Liver (tissue), 8 donors: ENCODE measurements at regions not wholly inside any gene's neighbourhood (a gene's known extent, or its start where the extent isn't known, plus 50 kb on each side); places are given as distances from the start of the nearest gene placed in this dataset.

Experiments
- DNase-seq: peaks from one replicate; pipeline ENCODE4 v3.0.0-alpha.2; 2017; ENCODE audit warnings: low spot score
- H3K27ac ChIP-seq, 2 donors: one replicate each; pipeline ENCODE4 v1.7.0; 2013; ENCODE audit warnings: inconsistent platforms in 2 of 2, low read length in 2 of 2, control low read depth in 1 of 2, low read depth in 1 of 2, mild to moderate bottlenecking in 1 of 2
- H3K27me3 ChIP-seq, 4 donors: one replicate each; pipeline versions ENCODE4 v1.6.1 to v1.7.0; 2013; ENCODE audit warnings: low read length in 3 of 4, inconsistent platforms in 1 of 4, mild to moderate bottlenecking in 1 of 4, moderate library complexity in 1 of 4; ENCODE audit not compliant: control insufficient read depth in 4 of 4, insufficient read depth in 4 of 4
- H3K36me3 ChIP-seq, 4 donors: one replicate each; pipeline versions ENCODE4 v1.6.1 to v1.7.0; 2013; ENCODE audit warnings: low read length in 3 of 4, mild to moderate bottlenecking in 3 of 4, low read depth in 1 of 4, moderate library complexity in 1 of 4; ENCODE audit not compliant: control insufficient read depth in 4 of 4, insufficient read depth in 3 of 4
- H3K4me1 ChIP-seq, 4 donors: one replicate each; pipeline versions ENCODE4 v1.6.1 to v1.7.0; 2013; ENCODE audit warnings: low read length in 3 of 4, mild to moderate bottlenecking in 3 of 4, moderate library complexity in 1 of 4; ENCODE audit not compliant: control insufficient read depth in 4 of 4, insufficient read depth in 4 of 4
- H3K4me3 ChIP-seq, 3 donors: one replicate each; pipeline versions ENCODE4 v1.6.1 to v1.7.0; 2013; ENCODE audit warnings: low read length in 3 of 3, control low read depth in 1 of 3, low read depth in 1 of 3, mild to moderate bottlenecking in 1 of 3
- H3K9ac ChIP-seq, 2 donors: one replicate each; pipeline ENCODE4 v1.7.0; 2013; ENCODE audit warnings: low read length in 2 of 2, mild to moderate bottlenecking in 2 of 2, moderate library complexity in 2 of 2, control low read depth in 1 of 2, low read depth in 1 of 2
- H3K9me3 ChIP-seq, 4 donors: one replicate each; pipeline versions ENCODE4 v1.6.1 to v1.7.0; 2013; ENCODE audit warnings: low read length in 3 of 4; ENCODE audit not compliant: control insufficient read depth in 4 of 4
- ATF3 ChIP-seq: IDR thresholded peaks from 2 replicates; pipeline ENCODE4 v1.6.1; 2016; ENCODE audit warnings: antibody characterized with exemption
- EGR1 ChIP-seq, 2 donors: IDR thresholded peaks; 2 replicates each; pipeline ENCODE4 v1.6.1; 2016 to 2018; ENCODE audit warnings: antibody characterized with exemption in 2 of 2, low read depth in 2 of 2
- FOXA1 ChIP-seq: IDR thresholded peaks from 2 replicates; pipeline ENCODE4 v1.6.1; 2016; ENCODE audit warnings: antibody characterized with exemption
- FOXA2 ChIP-seq: IDR thresholded peaks from 2 replicates; pipeline ENCODE4 v1.6.1; 2016; ENCODE audit warnings: antibody characterized with exemption
- GABPA ChIP-seq, 2 donors: IDR thresholded peaks in 1 of 2; conservative IDR thresholded peaks in 1 of 2; 2 replicates each; pipeline ENCODE4 v1.6.1; 2016; ENCODE audit warnings: antibody characterized with exemption in 2 of 2, mild to moderate bottlenecking in 1 of 2, moderate library complexity in 1 of 2
- HNF4A ChIP-seq, 2 donors: conservative IDR thresholded peaks; 2 replicates each; pipeline ENCODE4 v1.6.1; 2016; ENCODE audit warnings: antibody characterized with exemption in 2 of 2, mild to moderate bottlenecking in 2 of 2
- HNF4G ChIP-seq: IDR thresholded peaks from 2 replicates; pipeline ENCODE4 v1.6.1; 2016; ENCODE audit warnings: antibody characterized with exemption
- JUND ChIP-seq, 2 donors: IDR thresholded peaks; 2 replicates each; pipeline ENCODE4 v1.6.1; 2016; ENCODE audit warnings: antibody characterized with exemption in 2 of 2
- NR2F2 ChIP-seq: IDR thresholded peaks from 2 replicates; pipeline ENCODE4 v1.6.1; 2016; ENCODE audit warnings: antibody characterized with exemption
- RAD21 ChIP-seq, 2 donors: IDR thresholded peaks; 2 replicates each; pipeline ENCODE4 v1.6.1; 2016; ENCODE audit warnings: antibody characterized with exemption in 2 of 2, mild to moderate bottlenecking in 2 of 2
- RXRA ChIP-seq, 2 donors: IDR thresholded peaks; 2 replicates each; pipeline ENCODE4 v1.6.1; 2017 to 2018; ENCODE audit warnings: antibody characterized with exemption in 2 of 2, mild to moderate bottlenecking in 1 of 2
- SP1 ChIP-seq: IDR thresholded peaks from 2 replicates; pipeline ENCODE4 v1.6.1; 2018; ENCODE audit warnings: antibody characterized with exemption, mild to moderate bottlenecking
- TAF1 ChIP-seq: conservative IDR thresholded peaks from 2 replicates; pipeline ENCODE4 v1.6.1; 2016; ENCODE audit warnings: antibody characterized with exemption, mild to moderate bottlenecking
- YY1 ChIP-seq: IDR thresholded peaks from 2 replicates; pipeline ENCODE4 v1.6.1; 2016; ENCODE audit warnings: antibody characterized with exemption, mild to moderate bottlenecking
- WGBS: extraction: QIAGEN DNeasy Blood & Tissue Kit; methylation state at CpG from one replicate; pipeline ENCODE4 v1.1.7; 2013; 5-methylcytosine and 5-hydroxymethylcytosine counted together
- TF ChIP-seq, protein P1 (sequence below): IDR thresholded peaks from 2 replicates; pipeline ENCODE4 v1.6.1; 2016; ENCODE audit warnings: antibody characterized with exemption, mild to moderate bottlenecking
- TF ChIP-seq, protein P2 (sequence below): fragments of 150-350 bp; IDR thresholded peaks from 2 replicates; pipeline ENCODE4 v1.5.1; 2017; ENCODE audit warnings: improper control_type of control experiment, low read depth, low read length; ENCODE audit not compliant: missing input control
- TF ChIP-seq, protein P3 (sequence below): IDR thresholded peaks from 2 replicates; pipeline ENCODE4 v1.6.1; 2016; ENCODE audit warnings: antibody characterized with exemption
- TF ChIP-seq, protein P4 (sequence below): IDR thresholded peaks from 2 replicates; pipeline ENCODE4 v1.6.1; 2016; ENCODE audit warnings: antibody characterized with exemption
- donor health status: healthy.
- donor health status: healthy.
- donor health status: healthy.
- donor health status: healthy.
- donor health status: healthy.

DNA sequence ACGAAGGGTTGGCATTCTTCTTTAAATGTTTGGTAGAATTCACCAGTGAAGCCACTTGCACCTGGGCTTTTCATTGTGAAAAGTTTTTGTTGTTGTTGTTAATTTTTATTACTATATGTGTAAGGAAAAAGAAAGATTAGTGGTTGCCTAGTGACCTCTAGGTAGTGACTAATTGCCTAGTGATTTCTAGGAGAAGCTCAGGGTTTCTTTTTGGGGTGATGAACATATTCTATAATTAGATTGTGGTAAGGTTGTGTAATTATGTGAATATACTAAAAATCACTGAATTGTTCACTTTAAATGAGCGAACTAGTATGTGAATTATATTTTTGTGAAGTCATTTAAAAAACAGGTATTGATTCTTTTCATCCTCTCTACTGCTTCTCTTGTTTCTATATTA, 123.8 kb upstream of the TMEM170B start:
- H3K27me3 ChIP-seq = no peaks in the 10 kb centered on the region
- H3K4me3 ChIP-seq = no peak overlapping the region
- H3K4me1 ChIP-seq = peaks cover 0 to 9% (median 0%) of the 10 kb centered on the region in 4 donors
- no peak overlapping the region for H3K9ac ChIP-seq
- no peak overlapping the region for H3K27ac ChIP-seq
- no peaks in the 10 kb centered on the region for H3K36me3 ChIP-seq
- 74% methylated on average over 2 of the region's 2 CpGs for WGBS
- TF ChIP-seq HNF4G = no peak
- peaks cover 0 to 2% (median 0%) of the 10 kb centered on the region in 4 donors for H3K9me3 ChIP-seq
- DNase-seq = no peak

DNA sequence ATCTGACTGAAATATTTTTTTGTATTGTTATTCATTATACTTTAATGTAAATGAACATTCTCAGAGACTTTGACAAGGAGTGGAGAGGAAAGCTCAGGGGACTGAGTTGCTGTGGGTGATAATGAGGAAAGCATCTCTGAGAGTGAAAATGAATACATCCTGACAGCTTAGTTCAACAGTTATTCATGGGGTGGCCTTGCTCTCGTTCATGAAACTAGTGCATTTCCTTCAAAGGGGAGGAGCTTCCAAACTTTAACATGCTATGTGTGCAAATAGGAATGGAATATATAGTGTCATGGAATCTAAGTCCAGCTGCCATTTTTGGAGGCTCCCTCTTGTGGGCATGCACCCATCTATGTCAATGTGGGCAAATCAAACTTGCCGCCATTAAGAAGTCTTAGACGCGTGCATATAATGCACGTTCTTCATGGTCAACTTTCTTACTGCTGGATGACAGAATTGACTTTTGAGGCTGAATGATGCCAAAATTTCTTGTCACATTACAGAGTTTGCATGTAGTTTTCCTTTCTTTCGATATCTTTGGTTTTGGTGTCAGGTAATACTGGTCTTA, 124.3 kb upstream of the TMEM170B start:
- DNase-seq = no peak

GRCh38 chr6:11412616-11413015, 124.9 kb upstream of the TMEM170B start:
- TF ChIP-seq GABPA (IDR thresholded peaks at IDR 0.05 in 1 of 2, conservative IDR thresholded peaks at IDR 0.05 in 1 of 2) = no peak
- no peak for TF ChIP-seq HNF4G
- no peak for TF ChIP-seq FOXA2
- no peak for TF ChIP-seq SP1
- TF ChIP-seq ATF3 = no peak
- TF ChIP-seq HNF4A (conservative IDR thresholded peaks at IDR 0.05) = no peak
- TF ChIP-seq, protein P1, sequence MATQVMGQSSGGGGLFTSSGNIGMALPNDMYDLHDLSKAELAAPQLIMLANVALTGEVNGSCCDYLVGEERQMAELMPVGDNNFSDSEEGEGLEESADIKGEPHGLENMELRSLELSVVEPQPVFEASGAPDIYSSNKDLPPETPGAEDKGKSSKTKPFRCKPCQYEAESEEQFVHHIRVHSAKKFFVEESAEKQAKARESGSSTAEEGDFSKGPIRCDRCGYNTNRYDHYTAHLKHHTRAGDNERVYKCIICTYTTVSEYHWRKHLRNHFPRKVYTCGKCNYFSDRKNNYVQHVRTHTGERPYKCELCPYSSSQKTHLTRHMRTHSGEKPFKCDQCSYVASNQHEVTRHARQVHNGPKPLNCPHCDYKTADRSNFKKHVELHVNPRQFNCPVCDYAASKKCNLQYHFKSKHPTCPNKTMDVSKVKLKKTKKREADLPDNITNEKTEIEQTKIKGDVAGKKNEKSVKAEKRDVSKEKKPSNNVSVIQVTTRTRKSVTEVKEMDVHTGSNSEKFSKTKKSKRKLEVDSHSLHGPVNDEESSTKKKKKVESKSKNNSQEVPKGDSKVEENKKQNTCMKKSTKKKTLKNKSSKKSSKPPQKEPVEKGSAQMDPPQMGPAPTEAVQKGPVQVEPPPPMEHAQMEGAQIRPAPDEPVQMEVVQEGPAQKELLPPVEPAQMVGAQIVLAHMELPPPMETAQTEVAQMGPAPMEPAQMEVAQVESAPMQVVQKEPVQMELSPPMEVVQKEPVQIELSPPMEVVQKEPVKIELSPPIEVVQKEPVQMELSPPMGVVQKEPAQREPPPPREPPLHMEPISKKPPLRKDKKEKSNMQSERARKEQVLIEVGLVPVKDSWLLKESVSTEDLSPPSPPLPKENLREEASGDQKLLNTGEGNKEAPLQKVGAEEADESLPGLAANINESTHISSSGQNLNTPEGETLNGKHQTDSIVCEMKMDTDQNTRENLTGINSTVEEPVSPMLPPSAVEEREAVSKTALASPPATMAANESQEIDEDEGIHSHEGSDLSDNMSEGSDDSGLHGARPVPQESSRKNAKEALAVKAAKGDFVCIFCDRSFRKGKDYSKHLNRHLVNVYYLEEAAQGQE = no peak
- TF ChIP-seq, protein P2, sequence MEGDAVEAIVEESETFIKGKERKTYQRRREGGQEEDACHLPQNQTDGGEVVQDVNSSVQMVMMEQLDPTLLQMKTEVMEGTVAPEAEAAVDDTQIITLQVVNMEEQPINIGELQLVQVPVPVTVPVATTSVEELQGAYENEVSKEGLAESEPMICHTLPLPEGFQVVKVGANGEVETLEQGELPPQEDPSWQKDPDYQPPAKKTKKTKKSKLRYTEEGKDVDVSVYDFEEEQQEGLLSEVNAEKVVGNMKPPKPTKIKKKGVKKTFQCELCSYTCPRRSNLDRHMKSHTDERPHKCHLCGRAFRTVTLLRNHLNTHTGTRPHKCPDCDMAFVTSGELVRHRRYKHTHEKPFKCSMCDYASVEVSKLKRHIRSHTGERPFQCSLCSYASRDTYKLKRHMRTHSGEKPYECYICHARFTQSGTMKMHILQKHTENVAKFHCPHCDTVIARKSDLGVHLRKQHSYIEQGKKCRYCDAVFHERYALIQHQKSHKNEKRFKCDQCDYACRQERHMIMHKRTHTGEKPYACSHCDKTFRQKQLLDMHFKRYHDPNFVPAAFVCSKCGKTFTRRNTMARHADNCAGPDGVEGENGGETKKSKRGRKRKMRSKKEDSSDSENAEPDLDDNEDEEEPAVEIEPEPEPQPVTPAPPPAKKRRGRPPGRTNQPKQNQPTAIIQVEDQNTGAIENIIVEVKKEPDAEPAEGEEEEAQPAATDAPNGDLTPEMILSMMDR = no peak
- TF ChIP-seq TAF1 = no peak
- no peak for TF ChIP-seq FOXA1
- TF ChIP-seq, protein P3, sequence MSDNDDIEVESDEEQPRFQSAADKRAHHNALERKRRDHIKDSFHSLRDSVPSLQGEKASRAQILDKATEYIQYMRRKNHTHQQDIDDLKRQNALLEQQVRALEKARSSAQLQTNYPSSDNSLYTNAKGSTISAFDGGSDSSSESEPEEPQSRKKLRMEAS = no peak
- TF ChIP-seq EGR1 (IDR thresholded peaks at IDR 0.05; ENCODE audit: low read depth in 2 of 2) = no peak
- no peak for TF ChIP-seq RAD21 (IDR thresholded peaks at IDR 0.05)
- TF ChIP-seq, protein P4, sequence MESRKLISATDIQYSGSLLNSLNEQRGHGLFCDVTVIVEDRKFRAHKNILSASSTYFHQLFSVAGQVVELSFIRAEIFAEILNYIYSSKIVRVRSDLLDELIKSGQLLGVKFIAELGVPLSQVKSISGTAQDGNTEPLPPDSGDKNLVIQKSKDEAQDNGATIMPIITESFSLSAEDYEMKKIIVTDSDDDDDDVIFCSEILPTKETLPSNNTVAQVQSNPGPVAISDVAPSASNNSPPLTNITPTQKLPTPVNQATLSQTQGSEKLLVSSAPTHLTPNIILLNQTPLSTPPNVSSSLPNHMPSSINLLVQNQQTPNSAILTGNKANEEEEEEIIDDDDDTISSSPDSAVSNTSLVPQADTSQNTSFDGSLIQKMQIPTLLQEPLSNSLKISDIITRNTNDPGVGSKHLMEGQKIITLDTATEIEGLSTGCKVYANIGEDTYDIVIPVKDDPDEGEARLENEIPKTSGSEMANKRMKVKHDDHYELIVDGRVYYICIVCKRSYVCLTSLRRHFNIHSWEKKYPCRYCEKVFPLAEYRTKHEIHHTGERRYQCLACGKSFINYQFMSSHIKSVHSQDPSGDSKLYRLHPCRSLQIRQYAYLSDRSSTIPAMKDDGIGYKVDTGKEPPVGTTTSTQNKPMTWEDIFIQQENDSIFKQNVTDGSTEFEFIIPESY = no peak
- no peak for TF ChIP-seq NR2F2
- no peak for TF ChIP-seq JUND (IDR thresholded peaks at IDR 0.05)
- TF ChIP-seq YY1 = no peak
- TF ChIP-seq RXRA (IDR thresholded peaks at IDR 0.05) = no peak
- WGBS = 94% methylated on average over 3 of the region's 3 CpGs
- Histone ChIP-seq H3K9ac (no peak overlapping the region), H3K36me3 (no peaks in the 10 kb centered on the region), H3K27me3 (no peaks in the 10 kb centered on the region), H3K4me1 (peaks cover 0 to 9% (median 0%) of the 10 kb centered on the region in 4 donors), H3K9me3 (peaks cover 0 to 2% (median 0%) of the 10 kb centered on the region in 4 donors), H3K4me3 (no peak overlapping the region), H3K27ac (no peak overlapping the region)
- DNase-seq = no peak

More for the DNA sequence above, 124.3 kb upstream of the TMEM170B start:
- WGBS = 96% methylated on average over 6 of the region's 6 CpGs
- Histone ChIP-seq H3K9ac (no peak overlapping the region), H3K4me3 (no peak overlapping the region), H3K36me3 (no peaks in the 10 kb centered on the region), H3K27me3 (no peaks in the 10 kb centered on the region), H3K27ac (no peak overlapping the region), H3K4me1 (peaks cover 0 to 9% (median 0%) of the 10 kb centered on the region in 4 donors), H3K9me3 (peaks cover 0 to 2% (median 0%) of the 10 kb centered on the region in 4 donors)
- no peak for TF ChIP-seq TAF1
